ENCODE measurements at regions not wholly inside any gene's neighbourhood (a gene's known extent, or its start where the extent isn't known, plus 50 kb on each side); places are given as distances from the start of the nearest gene placed in this dataset.

DNA sequence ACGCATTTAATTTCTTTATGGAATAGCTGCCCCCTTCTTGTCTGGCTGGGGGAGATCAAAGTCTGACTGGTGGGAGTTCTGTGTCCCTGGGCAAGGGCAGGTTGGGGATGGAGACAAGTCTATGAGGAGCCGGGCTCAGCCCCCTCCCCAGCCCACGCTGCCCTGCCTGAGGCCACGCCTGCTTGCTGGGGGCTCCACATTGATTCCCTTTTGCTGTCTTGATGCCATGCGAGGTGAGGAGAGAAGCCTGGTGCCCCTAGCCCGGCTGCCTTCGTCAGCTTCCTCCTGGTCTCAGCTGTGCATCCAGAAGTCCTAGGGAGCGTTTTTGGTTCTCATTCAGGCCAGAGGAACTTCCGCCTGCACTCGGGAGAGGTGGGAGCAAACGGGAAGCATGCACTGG, 247.9 kb downstream of the NDUFA10 start:
- DNase-seq (ENCODE audit: low read depth, low spot score) = no peak
- H3K36me3 ChIP-seq (ENCODE audit: control insufficient read depth, insufficient read depth, low read length) = no peaks in the 10 kb centered on the region
- H3K4me3 ChIP-seq (ENCODE audit: low read length) = no peak overlapping the region
- no peak overlapping the region for H3K27ac ChIP-seq (ENCODE audit: low read length)
- no peaks in the 10 kb centered on the region for H3K9me3 ChIP-seq (ENCODE audit: control insufficient read depth, insufficient read depth, low read length)
- WGBS (ENCODE audit: insufficient coverage, insufficient read length) = no CpG with 5 or more reads among the region's 11 CpGs
- no peaks in the 10 kb centered on the region for H3K27me3 ChIP-seq (ENCODE audit: control insufficient read depth, insufficient read depth, low read length)
- H3K4me1 ChIP-seq (ENCODE audit: control insufficient read depth, insufficient read depth, low read length) = no peaks in the 10 kb centered on the region

DNA sequence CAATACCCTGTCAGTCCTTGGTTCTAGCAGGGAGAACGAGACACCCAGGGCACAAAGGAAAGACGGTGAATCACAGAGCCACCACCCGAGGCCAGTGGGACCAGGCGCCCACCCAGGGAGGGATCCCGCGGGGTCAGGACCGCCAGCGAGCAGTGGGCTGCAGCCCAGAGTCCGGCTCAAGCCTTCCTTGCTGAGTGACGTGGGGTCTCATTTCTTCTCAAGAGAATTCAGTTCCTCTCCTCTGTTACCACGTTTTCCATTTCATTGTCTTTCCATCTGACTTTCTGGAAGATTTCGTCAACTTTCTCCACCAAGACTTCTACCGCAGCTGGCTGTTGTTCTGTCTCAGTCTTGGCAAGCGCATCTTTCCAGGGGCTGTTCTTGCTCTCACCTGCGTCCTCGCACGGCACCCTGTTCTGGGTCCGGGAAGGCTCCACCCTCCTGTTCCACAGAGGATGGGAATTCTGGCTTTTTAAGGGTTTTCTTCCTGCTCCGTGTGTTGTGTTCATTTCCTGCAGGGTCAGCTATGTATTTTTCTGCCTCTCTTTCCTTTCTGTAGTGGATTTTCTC, 248.6 kb downstream of the NDUFA10 start:
- no CpG with 5 or more reads among the region's 19 CpGs for WGBS (ENCODE audit: insufficient coverage, insufficient read length)
- Histone ChIP-seq H3K4me1 (ENCODE audit: control insufficient read depth, insufficient read depth, low read length) (no peaks in the 10 kb centered on the region), H3K27ac (ENCODE audit: low read length) (no peak overlapping the region), H3K27me3 (ENCODE audit: control insufficient read depth, insufficient read depth, low read length) (no peaks in the 10 kb centered on the region), H3K9me3 (ENCODE audit: control insufficient read depth, insufficient read depth, low read length) (no peaks in the 10 kb centered on the region), H3K36me3 (ENCODE audit: control insufficient read depth, insufficient read depth, low read length) (no peaks in the 10 kb centered on the region), H3K4me3 (ENCODE audit: low read length) (no peak overlapping the region)
- no peak for DNase-seq (ENCODE audit: low read depth, low spot score)

DNA sequence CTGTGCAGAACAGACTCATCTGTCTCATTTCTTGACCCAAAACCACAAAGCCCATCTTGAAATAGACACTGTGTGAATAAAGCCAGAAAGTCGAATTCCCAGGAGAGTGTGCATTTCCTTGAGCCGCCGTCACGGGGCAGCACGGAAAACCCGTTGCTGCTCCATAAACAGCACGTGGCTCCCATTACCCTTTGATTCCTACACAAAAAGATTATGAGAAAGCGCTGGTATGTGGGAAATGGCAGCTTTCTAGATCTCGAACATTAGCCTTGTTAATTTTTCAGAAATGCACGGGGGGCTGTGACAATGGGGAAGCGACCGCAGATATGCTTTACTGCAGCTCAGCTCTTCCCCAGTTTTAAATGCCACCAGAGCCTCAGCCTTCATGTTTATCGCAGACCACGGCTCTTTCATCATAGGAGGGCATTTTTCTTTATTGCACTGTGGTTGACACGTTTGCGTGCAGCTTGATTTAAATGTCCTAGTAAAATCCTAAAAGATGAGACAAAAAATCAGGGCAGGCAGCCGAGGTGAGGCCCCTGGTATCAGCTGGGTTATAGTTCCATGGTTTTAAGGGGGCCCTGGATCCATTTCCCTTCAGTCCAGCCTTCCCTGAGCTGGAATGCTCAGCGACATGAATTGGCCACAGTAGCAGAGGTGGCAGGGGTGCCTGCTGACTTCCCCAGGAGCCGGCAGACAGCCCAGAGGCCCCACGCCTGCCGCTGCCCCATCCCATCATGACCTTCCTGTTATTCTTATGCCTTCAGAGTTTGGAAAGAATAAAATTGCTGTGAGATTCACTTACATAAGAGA, 249.3 kb downstream of the NDUFA10 start:
- Histone ChIP-seq H3K27ac (ENCODE audit: low read length) (no peak overlapping the region), H3K27me3 (ENCODE audit: control insufficient read depth, insufficient read depth, low read length) (no peaks in the 10 kb centered on the region), H3K4me3 (ENCODE audit: low read length) (no peak overlapping the region), H3K9me3 (ENCODE audit: control insufficient read depth, insufficient read depth, low read length) (no peaks in the 10 kb centered on the region), H3K36me3 (ENCODE audit: control insufficient read depth, insufficient read depth, low read length) (no peaks in the 10 kb centered on the region), H3K4me1 (ENCODE audit: control insufficient read depth, insufficient read depth, low read length) (no peaks in the 10 kb centered on the region)
- DNase-seq (ENCODE audit: low read depth, low spot score) = no peak
- WGBS (ENCODE audit: insufficient coverage, insufficient read length) = no CpG with 5 or more reads among the region's 21 CpGs

DNA sequence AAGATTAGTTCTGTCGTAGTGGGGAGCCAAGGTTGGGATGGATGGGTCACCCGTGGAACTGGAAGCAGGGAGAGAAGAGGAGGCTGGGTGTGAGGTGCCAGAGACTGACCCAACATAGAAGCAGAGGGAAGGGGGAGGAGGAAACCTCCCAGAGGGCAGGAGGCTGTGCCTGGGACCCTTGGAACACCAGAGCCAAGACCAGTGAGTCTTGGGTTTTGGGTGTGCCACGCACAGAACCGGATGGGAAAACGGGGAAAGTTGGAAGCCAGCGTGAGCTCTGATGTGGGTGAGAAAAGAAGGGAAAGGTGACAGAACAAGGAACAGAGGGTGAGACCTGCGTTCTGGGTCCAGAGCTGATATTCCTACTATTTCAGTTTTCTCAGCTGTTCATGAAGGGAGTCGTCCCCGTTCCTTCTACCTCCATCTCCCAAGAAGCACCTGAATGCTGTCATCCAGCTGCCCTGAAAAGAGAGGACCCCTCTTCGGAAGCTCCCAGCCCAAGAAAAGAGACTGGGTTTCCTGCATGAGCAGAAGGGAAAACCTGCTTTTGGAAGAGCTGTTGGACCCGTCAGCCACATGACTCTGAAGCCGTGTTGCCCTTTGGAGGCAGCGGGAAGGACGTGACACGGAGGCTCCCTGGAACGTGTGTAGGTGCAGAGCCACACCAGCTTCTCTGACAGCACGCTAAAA, 250.1 kb downstream of the NDUFA10 start:
- no peaks in the 10 kb centered on the region for H3K27me3 ChIP-seq (ENCODE audit: control insufficient read depth, insufficient read depth, low read length)
- no peaks in the 10 kb centered on the region for H3K36me3 ChIP-seq (ENCODE audit: control insufficient read depth, insufficient read depth, low read length)
- WGBS (ENCODE audit: insufficient coverage, insufficient read length) = no CpG with 5 or more reads among the region's 17 CpGs
- H3K27ac ChIP-seq (ENCODE audit: low read length) = no peak overlapping the region
- DNase-seq (ENCODE audit: low read depth, low spot score) = no peak
- no peaks in the 10 kb centered on the region for H3K9me3 ChIP-seq (ENCODE audit: control insufficient read depth, insufficient read depth, low read length)
- no peaks in the 10 kb centered on the region for H3K4me1 ChIP-seq (ENCODE audit: control insufficient read depth, insufficient read depth, low read length)
- H3K4me3 ChIP-seq (ENCODE audit: low read length) = no peak overlapping the region

DNA sequence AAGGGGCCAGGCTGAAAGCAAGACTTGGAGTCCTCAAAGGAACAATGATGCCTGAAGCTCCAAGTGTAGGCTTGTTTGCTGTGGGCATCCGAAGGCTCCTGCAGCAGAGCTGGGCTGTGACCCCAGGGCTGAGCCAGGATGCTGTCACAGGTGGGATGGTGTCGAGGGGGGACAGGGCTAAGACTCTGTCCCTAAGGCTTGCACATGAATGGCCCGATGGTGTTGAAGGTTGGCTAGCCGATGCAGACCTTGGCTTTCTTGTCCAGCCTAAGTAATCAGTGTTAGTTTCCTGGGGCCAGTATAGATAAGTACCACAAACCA, 251.0 kb downstream of the NDUFA10 start:
- Histone ChIP-seq H3K27me3 (ENCODE audit: control insufficient read depth, insufficient read depth, low read length) (no peaks in the 10 kb centered on the region), H3K27ac (ENCODE audit: low read length) (no peak overlapping the region), H3K4me3 (ENCODE audit: low read length) (no peak overlapping the region), H3K9me3 (ENCODE audit: control insufficient read depth, insufficient read depth, low read length) (no peaks in the 10 kb centered on the region), H3K36me3 (ENCODE audit: control insufficient read depth, insufficient read depth, low read length) (no peaks in the 10 kb centered on the region), H3K4me1 (ENCODE audit: control insufficient read depth, insufficient read depth, low read length) (no peaks in the 10 kb centered on the region)
- DNase-seq (ENCODE audit: low read depth, low spot score) = no peak
- no CpG with 5 or more reads among the region's 4 CpGs for WGBS (ENCODE audit: insufficient coverage, insufficient read length)

DNA sequence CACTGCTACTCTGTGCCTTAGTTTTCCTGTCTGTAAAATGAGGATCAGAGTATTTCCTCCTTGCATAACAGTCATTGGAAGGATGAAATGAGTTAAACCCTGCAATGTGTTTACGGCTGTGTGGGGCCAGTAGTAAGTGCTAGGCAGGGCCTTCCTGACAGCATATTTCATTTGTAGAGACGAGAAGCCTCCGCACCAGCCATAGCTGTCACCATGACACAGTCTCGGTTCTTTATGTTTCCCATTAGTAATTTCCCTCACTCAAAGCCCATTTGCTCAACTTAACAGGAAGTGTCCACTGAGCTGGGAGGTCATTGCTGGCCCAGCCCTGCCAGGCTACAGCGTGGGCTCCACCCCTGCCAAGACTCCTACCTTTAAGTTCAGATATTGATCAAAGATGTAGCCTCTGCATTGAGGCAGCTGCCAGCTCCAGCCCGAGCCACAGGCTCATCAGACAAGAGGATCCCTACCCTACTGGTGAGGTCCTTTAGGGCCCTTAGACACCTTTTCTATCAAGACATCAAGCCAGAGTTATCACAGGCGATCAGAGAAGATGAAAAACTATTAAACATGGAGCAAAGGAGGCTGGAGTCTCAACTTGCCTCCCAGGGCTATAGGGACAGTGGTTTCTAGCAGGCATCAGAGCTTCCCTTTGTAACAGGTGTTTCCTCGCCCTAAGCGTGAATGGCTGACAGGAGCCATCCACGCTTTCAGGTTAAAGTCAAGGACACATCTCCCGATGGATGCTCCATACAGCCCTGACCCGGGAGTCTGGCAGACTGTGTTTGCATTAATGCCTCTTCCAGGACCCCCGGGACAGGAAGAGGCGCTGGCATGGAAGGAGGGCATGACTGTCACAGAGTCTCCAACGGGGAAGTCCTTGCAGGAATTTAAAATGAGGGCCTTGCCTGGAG, 251.7 kb downstream of the NDUFA10 start:
- H3K4me1 ChIP-seq (ENCODE audit: control insufficient read depth, insufficient read depth, low read length) = no peaks in the 10 kb centered on the region
- H3K27me3 ChIP-seq (ENCODE audit: control insufficient read depth, insufficient read depth, low read length) = no peaks in the 10 kb centered on the region
- no peak overlapping the region for H3K4me3 ChIP-seq (ENCODE audit: low read length)
- no peak overlapping the region for H3K27ac ChIP-seq (ENCODE audit: low read length)
- H3K36me3 ChIP-seq (ENCODE audit: control insufficient read depth, insufficient read depth, low read length) = no peaks in the 10 kb centered on the region
- no peaks in the 10 kb centered on the region for H3K9me3 ChIP-seq (ENCODE audit: control insufficient read depth, insufficient read depth, low read length)
- no peak for DNase-seq (ENCODE audit: low read depth, low spot score)
- WGBS (ENCODE audit: insufficient coverage, insufficient read length) = no CpG with 5 or more reads among the region's 15 CpGs

DNA sequence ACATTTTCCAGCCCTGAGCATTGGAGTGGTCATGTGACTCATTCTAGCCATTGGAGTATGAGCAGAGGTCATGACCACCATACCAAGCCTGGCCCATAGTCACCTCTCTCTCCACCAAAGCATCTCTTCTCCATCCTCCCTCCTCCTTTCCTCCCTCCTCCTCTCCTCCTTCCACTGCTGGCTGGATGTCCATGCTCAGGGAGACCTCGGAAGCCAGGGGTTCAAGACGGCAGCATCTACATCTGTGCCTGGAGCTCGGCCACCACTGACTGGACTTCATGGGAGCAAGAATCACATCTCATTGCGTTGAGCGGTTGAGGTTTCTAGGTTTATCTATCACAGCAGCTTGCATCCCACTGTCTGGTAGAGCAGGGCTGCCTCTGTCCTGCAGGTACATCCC, 252.4 kb downstream of the NDUFA10 start:
- Histone ChIP-seq H3K27me3 (ENCODE audit: control insufficient read depth, insufficient read depth, low read length) (no peaks in the 10 kb centered on the region), H3K36me3 (ENCODE audit: control insufficient read depth, insufficient read depth, low read length) (no peaks in the 10 kb centered on the region), H3K9me3 (ENCODE audit: control insufficient read depth, insufficient read depth, low read length) (no peaks in the 10 kb centered on the region), H3K4me1 (ENCODE audit: control insufficient read depth, insufficient read depth, low read length) (no peaks in the 10 kb centered on the region), H3K27ac (ENCODE audit: low read length) (no peak overlapping the region), H3K4me3 (ENCODE audit: low read length) (no peak overlapping the region)
- no peak for DNase-seq (ENCODE audit: low read depth, low spot score)
- WGBS (ENCODE audit: insufficient coverage, insufficient read length) = no CpG with 5 or more reads among the region's 5 CpGs

DNA sequence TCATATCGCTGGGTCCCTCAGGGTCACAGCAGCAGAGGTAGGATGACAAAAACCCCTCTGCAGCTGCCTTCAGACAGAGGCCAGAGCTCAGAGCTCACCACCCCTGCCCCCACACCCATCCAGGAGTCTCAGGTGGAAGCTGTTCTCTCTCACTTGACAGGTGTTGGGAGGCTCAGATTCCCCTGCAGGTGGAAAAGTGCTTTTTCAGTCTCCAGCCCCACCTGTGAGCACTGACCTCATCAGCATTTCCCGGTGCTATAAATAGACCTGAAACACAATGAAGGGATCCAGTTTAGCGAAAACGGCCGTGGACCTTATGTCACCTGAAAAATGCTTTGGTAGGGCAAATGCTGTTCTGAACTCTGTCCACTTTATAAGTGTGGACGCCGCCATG, 254.9 kb downstream of the NDUFA10 start:
- Histone ChIP-seq H3K4me1 (ENCODE audit: control insufficient read depth, insufficient read depth, low read length) (no peaks in the 10 kb centered on the region), H3K4me3 (ENCODE audit: low read length) (no peak overlapping the region), H3K36me3 (ENCODE audit: control insufficient read depth, insufficient read depth, low read length) (no peaks in the 10 kb centered on the region), H3K27me3 (ENCODE audit: control insufficient read depth, insufficient read depth, low read length) (no peaks in the 10 kb centered on the region), H3K27ac (ENCODE audit: low read length) (no peak overlapping the region), H3K9me3 (ENCODE audit: control insufficient read depth, insufficient read depth, low read length) (no peaks in the 10 kb centered on the region)
- DNase-seq (ENCODE audit: low read depth, low spot score) = no peak
- no CpG with 5 or more reads among the region's 7 CpGs for WGBS (ENCODE audit: insufficient coverage, insufficient read length)

DNA sequence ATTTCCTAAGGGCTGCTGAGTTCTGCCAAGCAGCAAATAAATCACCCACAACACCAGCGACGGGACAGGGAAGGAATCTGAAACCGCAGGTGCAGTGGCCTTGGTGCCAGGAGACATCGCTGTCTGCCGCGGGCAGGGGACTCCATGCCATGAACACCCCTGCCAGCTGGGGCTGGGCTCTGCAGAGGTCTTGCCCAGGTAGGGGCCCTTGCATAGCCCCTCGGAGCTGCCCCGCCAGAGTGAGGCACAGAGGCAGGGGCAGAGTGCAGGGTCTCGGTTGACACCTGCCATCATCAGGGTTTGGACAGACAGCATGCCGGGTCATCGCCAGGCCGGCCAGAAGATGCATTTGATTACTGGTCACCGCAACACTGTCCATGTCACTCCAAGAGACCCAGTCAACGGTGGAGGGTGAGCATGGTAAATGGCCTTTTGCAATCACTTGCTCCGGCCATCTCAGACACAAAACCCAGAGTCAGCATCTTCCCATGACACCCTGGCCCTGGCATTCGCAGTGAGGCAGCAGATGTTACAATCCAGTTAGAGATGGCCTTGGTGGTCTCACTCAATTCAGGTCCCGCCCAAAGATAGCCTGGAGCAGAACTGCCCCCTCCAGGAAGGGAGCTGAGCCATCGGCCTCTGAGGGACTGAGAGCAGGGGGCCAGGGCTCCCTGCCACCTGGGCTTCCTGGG, 255.4 kb downstream of the NDUFA10 start:
- no peaks in the 10 kb centered on the region for H3K4me1 ChIP-seq (ENCODE audit: control insufficient read depth, insufficient read depth, low read length)
- no peaks in the 10 kb centered on the region for H3K9me3 ChIP-seq (ENCODE audit: control insufficient read depth, insufficient read depth, low read length)
- no peak overlapping the region for H3K27ac ChIP-seq (ENCODE audit: low read length)
- H3K27me3 ChIP-seq (ENCODE audit: control insufficient read depth, insufficient read depth, low read length) = no peaks in the 10 kb centered on the region
- no CpG with 5 or more reads among the region's 18 CpGs for WGBS (ENCODE audit: insufficient coverage, insufficient read length)
- no peaks in the 10 kb centered on the region for H3K36me3 ChIP-seq (ENCODE audit: control insufficient read depth, insufficient read depth, low read length)
- no peak for DNase-seq (ENCODE audit: low read depth, low spot score)
- H3K4me3 ChIP-seq (ENCODE audit: low read length) = no peak overlapping the region
